HCT116 (cell line): ENCODE measurements at regions not wholly inside any gene's neighbourhood (a gene's known extent, or its start where the extent isn't known, plus 50 kb on each side); places are given as distances from the start of the nearest gene placed in this dataset.

Source experiments
- ATAC-seq: fragments of 200-7000 bp; cut with Tn5 transposase; 2 replicates; pipeline ENCODE4 v1.9.1; 2020; ENCODE audit warnings: mild to moderate bottlenecking, moderate library complexity
- BruUV-seq: library from RNA; stranded (reverse); fragments of 400-500 nt; replicated peaks from 2 replicates; lab custom pipeline; 2021; lab: Mats Ljungman, UMichigan
- CTCF ChIA-PET: fragments of 300-600 bp; sonication (Branson Sonifier 250); formaldehyde crosslinking; loops from one replicate; lab custom pipeline; 2021; ENCODE audit warnings: antibody characterized with exemption; lab: Charles Lee
- POLR2A ChIA-PET: fragments of 300-600, 350-600 bp; sonication (Branson Sonifier 250); formaldehyde crosslinking; loops from one replicate; lab custom pipeline; 2021; ENCODE audit warnings: antibody characterized with exemption; lab: Charles Lee
- RAD21 ChIA-PET, 2 experiments: fragments of 300-600 bp; sonication (Branson Sonifier 250); formaldehyde crosslinking; loops; one replicate each; lab custom pipeline; 2023; ENCODE audit warnings: low total read pairs in 2 of 2; ENCODE audit not compliant: uncharacterized antibody in 2 of 2, unreplicated experiment in 2 of 2, low non-redundant PET in 1 of 2; lab: Charles Lee
- DNase-seq: peaks from one replicate; pipeline ENCODE4 v3.0.0-alpha.2; 2010; ENCODE audit warnings: low read depth, low spot score
- H2AFZ ChIP-seq: fragments of 200-600 bp; shearing (Covaris generic), sonication (generic); 2 replicates; pipeline ENCODE4 v1.6.1; 2017; ENCODE audit warnings: low read depth, mixed run types, mixed read lengths, antibody characterized with exemption, low read length; ENCODE audit not compliant: poor library complexity, severe bottlenecking
- H3K27ac ChIP-seq: 2 replicates; pipeline ENCODE4 v1.5.1; 2012; ENCODE audit warnings: low read depth, low read length
- H3K27me3 ChIP-seq: fragments of 200-600 bp; sonication (generic); 2 replicates; pipeline ENCODE4 v1.6.1; 2016; ENCODE audit warnings: mixed run types, low read length, mixed read lengths; ENCODE audit not compliant: insufficient read depth
- H3K36me3 ChIP-seq, 2 experiments: fragments of 200-500 bp in 1 of 2; fragments of 200-600 bp in 1 of 2; sonication (Bioruptor generic) in 1 of 2; sonication (generic) in 1 of 2; 2 replicates each; pipeline versions ENCODE4 v1.5.1 to v1.6.1; 2014 to 2016; ENCODE audit warnings: low read length in 2 of 2, inconsistent platforms in 1 of 2, mixed read lengths in 1 of 2, mixed run types in 1 of 2; ENCODE audit not compliant: insufficient read depth in 2 of 2, control insufficient read depth in 1 of 2
- H3K4me1 ChIP-seq, 2 experiments: fragments of 200-600 bp in 1 of 2; sonication (generic) in 1 of 2; 2 replicates each; pipeline versions ENCODE4 v1.5.1 to v1.6.1; 2012 to 2017; ENCODE audit warnings: low read length in 2 of 2, inconsistent platforms in 1 of 2, mild to moderate bottlenecking in 1 of 2, mixed read lengths in 1 of 2, mixed run types in 1 of 2, moderate library complexity in 1 of 2; ENCODE audit not compliant: insufficient read depth in 2 of 2, control insufficient read depth in 1 of 2
- H3K4me2 ChIP-seq: fragments of 200-600 bp; sonication (generic); 2 replicates; pipeline ENCODE4 v1.6.1; 2017; ENCODE audit warnings: mixed run types, low read length, mixed read lengths
- H3K4me3 ChIP-seq, 2 experiments: fragments of 200-600 bp in 1 of 2; sonication (generic) in 1 of 2; replicated peaks in 1 of 2; 2 replicates each; pipeline ENCODE4 v1.5.1; 2011 to 2016; ENCODE audit warnings: low read length in 2 of 2, control low read depth in 1 of 2, low read depth in 1 of 2, mild to moderate bottlenecking in 1 of 2, mixed read lengths in 1 of 2, mixed run types in 1 of 2
- H3K79me2 ChIP-seq: fragments of 200-600 bp; sonication (generic); 2 replicates; pipeline ENCODE4 v1.6.1; 2017; ENCODE audit warnings: mild to moderate bottlenecking, mixed run types, low read length, moderate library complexity, mixed read lengths; ENCODE audit not compliant: insufficient read depth
- H3K9ac ChIP-seq: fragments of 200-600 bp; sonication (generic); 2 replicates; pipeline ENCODE4 v1.6.1; 2016; ENCODE audit warnings: low read length, mixed read lengths
- H3K9me2 ChIP-seq: fragments of 200-600 bp; sonication (generic), shearing (Covaris generic); 2 replicates; pipeline ENCODE4 v1.6.1; 2017; ENCODE audit warnings: mixed run types, mild to moderate bottlenecking, moderate library complexity; ENCODE audit not compliant: insufficient read depth
- H3K9me3 ChIP-seq, 2 experiments: fragments of 200-500 bp in 1 of 2; fragments of 200-600 bp in 1 of 2; sonication (Bioruptor generic) in 1 of 2; sonication (generic) in 1 of 2; 2 replicates each; pipeline ENCODE4 v1.6.1; 2014 to 2017; ENCODE audit warnings: low read length in 2 of 2, mixed read lengths in 2 of 2, inconsistent platforms in 1 of 2, low read depth in 1 of 2, mild to moderate bottlenecking in 1 of 2, mixed run types in 1 of 2, moderate library complexity in 1 of 2; ENCODE audit not compliant: control insufficient read depth in 1 of 2, insufficient read depth in 1 of 2
- H4K20me1 ChIP-seq: fragments of 200-600 bp; sonication (generic), shearing (Covaris generic); 2 replicates; pipeline ENCODE4 v1.6.1; 2017; ENCODE audit warnings: mixed run types, mild to moderate bottlenecking, moderate library complexity; ENCODE audit not compliant: insufficient read depth
- ATF3 ChIP-seq: IDR thresholded peaks from 2 replicates; pipeline ENCODE4 v1.6.1; 2012
- ELF1 ChIP-seq: IDR thresholded peaks from 2 replicates; pipeline ENCODE4 v1.6.1; 2012; ENCODE audit warnings: low read depth, borderline replicate concordance
- EZH2phosphoT487 ChIP-seq: fragments of 200-600 bp; IDR thresholded peaks from 2 replicates; pipeline ENCODE4 v1.6.1; 2018; ENCODE audit warnings: antibody characterized with exemption, borderline replicate concordance
- POLR2AphosphoS5 ChIP-seq: IDR thresholded peaks from 2 replicates; pipeline ENCODE4 v1.6.1; 2011; ENCODE audit warnings: mild to moderate bottlenecking, low read depth, low read length, moderate library complexity
- RAD21 ChIP-seq: IDR thresholded peaks from 2 replicates; pipeline ENCODE4 v1.6.1; 2012; ENCODE audit warnings: low read depth, mild to moderate bottlenecking
- REST ChIP-seq: IDR thresholded peaks from 2 replicates; pipeline ENCODE4 v1.6.1; 2012; ENCODE audit warnings: low read depth
- SIN3A ChIP-seq: IDR thresholded peaks from 2 replicates; pipeline ENCODE4 v1.6.1; 2012; ENCODE audit warnings: low read depth
- SP1 ChIP-seq: IDR thresholded peaks from 2 replicates; pipeline ENCODE4 v1.6.1; 2012; ENCODE audit warnings: low read depth
- YY1 ChIP-seq: IDR thresholded peaks from 2 replicates; pipeline ENCODE4 v1.6.1; 2011; ENCODE audit warnings: low read length, low read depth, moderate library complexity, mild to moderate bottlenecking; ENCODE audit not compliant: insufficient replicate concordance; ENCODE audit errors: extremely low read depth
- intact Hi-C: fragments of 100-400 bp; cut with micrococcal nuclease; formaldehyde crosslinking; loops from 2 replicates; pipeline ENCODE4 v1.10.0; 2022

GRCh38 chr22:27283714-27284113 lies 517.8 kb downstream of the MN1 start:
- no peaks in the 10 kb centered on the region for H3K36me3 ChIP-seq
- ATAC-seq: peak; percentile 78; the same call in 1 of the 2 replicates
- no peaks in the 10 kb centered on the region for H3K79me2 ChIP-seq
- H2AFZ ChIP-seq: no peak overlapping the region
- H3K4me1 ChIP-seq: no peaks in the 10 kb centered on the region
- H3K27ac ChIP-seq: no peak overlapping the region
- no peaks in the 10 kb centered on the region for H3K9me3 ChIP-seq
- TF ChIP-seq REST (no peak), YY1 (no peak)
- peak; percentile 15 for DNase-seq
- POLR2A ChIA-PET: no interaction called here
- no peaks in the 10 kb centered on the region for H4K20me1 ChIP-seq
- no peak overlapping the region for H3K9ac ChIP-seq
- H3K27me3 ChIP-seq: peaks cover 21% of the 10 kb centered on the region; the same call in 1 of the 2 replicates
- BruUV-seq: no TSS peak
- no peak overlapping the region for H3K4me2 ChIP-seq
- H3K4me3 ChIP-seq: no peak overlapping the region
- intact Hi-C loops: no loop called here
- H3K9me2 ChIP-seq: no peaks in the 10 kb centered on the region
- CTCF ChIA-PET: no interaction called here
- RAD21 ChIA-PET: no interaction called here

GRCh38 chr22:27284324-27284723 lies 517.2 kb downstream of the MN1 start:
- ChIA-PET POLR2A (no interaction called here), RAD21 (no interaction called here), CTCF (no interaction called here)
- no peaks in the 10 kb centered on the region for H3K9me2 ChIP-seq
- intact Hi-C loops: no loop called here
- H3K4me1 ChIP-seq: no peaks in the 10 kb centered on the region
- no peaks in the 10 kb centered on the region for H3K79me2 ChIP-seq
- H2AFZ ChIP-seq: no peak overlapping the region
- no peak overlapping the region for H3K4me3 ChIP-seq
- H3K27ac ChIP-seq: no peak overlapping the region
- no peak for ATAC-seq
- BruUV-seq: no TSS peak
- DNase-seq: no peak
- H3K4me2 ChIP-seq: no peak overlapping the region
- H3K27me3 ChIP-seq: peaks cover 26% of the 10 kb centered on the region; the same call in 1 of the 2 replicates
- no peaks in the 10 kb centered on the region for H3K9me3 ChIP-seq
- H3K9ac ChIP-seq: no peak overlapping the region
- H3K36me3 ChIP-seq: no peaks in the 10 kb centered on the region
- no peaks in the 10 kb centered on the region for H4K20me1 ChIP-seq
- TF ChIP-seq SP1: no peak
- TF ChIP-seq REST: no peak
- no peak for TF ChIP-seq SIN3A
- TF ChIP-seq RAD21: no peak
- no peak for TF ChIP-seq ELF1
- TF ChIP-seq ATF3: no peak
- TF ChIP-seq EZH2phosphoT487: no peak
- TF ChIP-seq POLR2AphosphoS5: no peak
- TF ChIP-seq YY1: no peak
